ENCODE measurements at regions not wholly inside any gene's neighbourhood (a gene's known extent, or its start where the extent isn't known, plus 50 kb on each side); places are given as distances from the start of the nearest gene placed in this dataset.

DNA sequence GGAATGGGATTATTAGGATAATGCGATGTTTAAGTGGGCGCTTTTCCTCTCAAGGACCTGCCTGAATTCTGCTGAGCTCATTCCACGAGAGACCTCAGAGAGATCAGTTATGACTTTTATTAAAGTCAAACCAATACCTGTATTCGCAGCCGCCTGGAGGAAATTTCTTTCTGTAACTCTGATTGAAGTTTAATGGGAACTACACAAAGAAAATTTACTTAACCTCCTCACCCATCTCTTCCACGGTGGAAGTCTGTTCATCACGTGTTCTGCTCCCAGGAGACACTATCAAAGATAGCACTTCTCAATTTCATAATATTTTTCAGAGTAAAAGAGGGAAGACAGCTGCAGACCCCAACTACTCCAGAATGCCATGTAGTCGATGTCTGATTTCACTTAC lies 334.7 kb upstream of the POU3F1 start:
- TF ChIP-seq, protein P1, sequence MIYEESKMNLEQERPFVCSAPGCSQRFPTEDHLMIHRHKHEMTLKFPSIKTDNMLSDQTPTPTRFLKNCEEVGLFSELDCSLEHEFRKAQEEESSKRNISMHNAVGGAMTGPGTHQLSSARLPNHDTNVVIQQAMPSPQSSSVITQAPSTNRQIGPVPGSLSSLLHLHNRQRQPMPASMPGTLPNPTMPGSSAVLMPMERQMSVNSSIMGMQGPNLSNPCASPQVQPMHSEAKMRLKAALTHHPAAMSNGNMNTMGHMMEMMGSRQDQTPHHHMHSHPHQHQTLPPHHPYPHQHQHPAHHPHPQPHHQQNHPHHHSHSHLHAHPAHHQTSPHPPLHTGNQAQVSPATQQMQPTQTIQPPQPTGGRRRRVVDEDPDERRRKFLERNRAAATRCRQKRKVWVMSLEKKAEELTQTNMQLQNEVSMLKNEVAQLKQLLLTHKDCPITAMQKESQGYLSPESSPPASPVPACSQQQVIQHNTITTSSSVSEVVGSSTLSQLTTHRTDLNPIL (CRISPR knock-in tag; IDR thresholded peaks at IDR 0.05; ENCODE audit: low read depth) = no peak
- TF ChIP-seq ISL1 (CRISPR knock-in tag; IDR thresholded peaks at IDR 0.05) (no peak), BACH2 (CRISPR knock-in tag; IDR thresholded peaks at IDR 0.05; ENCODE audit: borderline replicate concordance) (no peak), ARNTL (CRISPR knock-in tag; IDR thresholded peaks at IDR 0.05; ENCODE audit: borderline replicate concordance, low read depth) (no peak), ZFP3 (CRISPR knock-in tag; IDR thresholded peaks at IDR 0.05) (no peak), ZNF565 (CRISPR knock-in tag; conservative IDR thresholded peaks at IDR 0.05; ENCODE audit: low read depth) (no peak), ZNF70 (CRISPR knock-in tag; IDR thresholded peaks at IDR 0.05) (no peak), GLIS3 (CRISPR knock-in tag; IDR thresholded peaks at IDR 0.05) (no peak), PPARA (CRISPR knock-in tag; IDR thresholded peaks at IDR 0.05; ENCODE audit: borderline replicate concordance) (no peak)
- TF ChIP-seq, protein P2, sequence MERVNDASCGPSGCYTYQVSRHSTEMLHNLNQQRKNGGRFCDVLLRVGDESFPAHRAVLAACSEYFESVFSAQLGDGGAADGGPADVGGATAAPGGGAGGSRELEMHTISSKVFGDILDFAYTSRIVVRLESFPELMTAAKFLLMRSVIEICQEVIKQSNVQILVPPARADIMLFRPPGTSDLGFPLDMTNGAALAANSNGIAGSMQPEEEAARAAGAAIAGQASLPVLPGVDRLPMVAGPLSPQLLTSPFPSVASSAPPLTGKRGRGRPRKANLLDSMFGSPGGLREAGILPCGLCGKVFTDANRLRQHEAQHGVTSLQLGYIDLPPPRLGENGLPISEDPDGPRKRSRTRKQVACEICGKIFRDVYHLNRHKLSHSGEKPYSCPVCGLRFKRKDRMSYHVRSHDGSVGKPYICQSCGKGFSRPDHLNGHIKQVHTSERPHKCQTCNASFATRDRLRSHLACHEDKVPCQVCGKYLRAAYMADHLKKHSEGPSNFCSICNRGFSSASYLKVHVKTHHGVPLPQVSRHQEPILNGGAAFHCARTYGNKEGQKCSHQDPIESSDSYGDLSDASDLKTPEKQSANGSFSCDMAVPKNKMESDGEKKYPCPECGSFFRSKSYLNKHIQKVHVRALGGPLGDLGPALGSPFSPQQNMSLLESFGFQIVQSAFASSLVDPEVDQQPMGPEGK (CRISPR knock-in tag; IDR thresholded peaks at IDR 0.05; ENCODE audit: borderline replicate concordance) = no peak
- TF ChIP-seq, protein P3, sequence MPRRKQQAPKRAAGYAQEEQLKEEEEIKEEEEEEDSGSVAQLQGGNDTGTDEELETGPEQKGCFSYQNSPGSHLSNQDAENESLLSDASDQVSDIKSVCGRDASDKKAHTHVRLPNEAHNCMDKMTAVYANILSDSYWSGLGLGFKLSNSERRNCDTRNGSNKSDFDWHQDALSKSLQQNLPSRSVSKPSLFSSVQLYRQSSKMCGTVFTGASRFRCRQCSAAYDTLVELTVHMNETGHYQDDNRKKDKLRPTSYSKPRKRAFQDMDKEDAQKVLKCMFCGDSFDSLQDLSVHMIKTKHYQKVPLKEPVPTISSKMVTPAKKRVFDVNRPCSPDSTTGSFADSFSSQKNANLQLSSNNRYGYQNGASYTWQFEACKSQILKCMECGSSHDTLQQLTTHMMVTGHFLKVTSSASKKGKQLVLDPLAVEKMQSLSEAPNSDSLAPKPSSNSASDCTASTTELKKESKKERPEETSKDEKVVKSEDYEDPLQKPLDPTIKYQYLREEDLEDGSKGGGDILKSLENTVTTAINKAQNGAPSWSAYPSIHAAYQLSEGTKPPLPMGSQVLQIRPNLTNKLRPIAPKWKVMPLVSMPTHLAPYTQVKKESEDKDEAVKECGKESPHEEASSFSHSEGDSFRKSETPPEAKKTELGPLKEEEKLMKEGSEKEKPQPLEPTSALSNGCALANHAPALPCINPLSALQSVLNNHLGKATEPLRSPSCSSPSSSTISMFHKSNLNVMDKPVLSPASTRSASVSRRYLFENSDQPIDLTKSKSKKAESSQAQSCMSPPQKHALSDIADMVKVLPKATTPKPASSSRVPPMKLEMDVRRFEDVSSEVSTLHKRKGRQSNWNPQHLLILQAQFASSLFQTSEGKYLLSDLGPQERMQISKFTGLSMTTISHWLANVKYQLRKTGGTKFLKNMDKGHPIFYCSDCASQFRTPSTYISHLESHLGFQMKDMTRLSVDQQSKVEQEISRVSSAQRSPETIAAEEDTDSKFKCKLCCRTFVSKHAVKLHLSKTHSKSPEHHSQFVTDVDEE (CRISPR knock-in tag; IDR thresholded peaks at IDR 0.05) = no peak

Data from SK-N-SH treated with all-trans-retinoic acid at 6 μM for 48 hours (cell line).